Activated T-cell treated with anti-CD3 and anti-CD28 coated beads, Interleukin-2, amount 50 U/mL, for 72 hours (primary cell): ENCODE measurements at regions not wholly inside any gene's neighbourhood (a gene's known extent, or its start where the extent isn't known, plus 50 kb on each side); places are given as distances from the start of the nearest gene placed in this dataset.
"Not testable (repeated sequence)": the region's sequence is repeated elsewhere in the genome, so short reads cannot be mapped to it uniquely, and the experiment has no call there.

Experiments used
- ATAC-seq, 2 donors: fragments of 150-1000 bp; cut with Tn5 transposase; replicated peaks in 1 of 2; 2 replicates each; pipeline ENCODE4 v1.10.0; 2021; ENCODE audit warnings: moderate library complexity in 2 of 2, mild to moderate bottlenecking in 1 of 2
- DNase-seq, 2 donors: peaks; one replicate each; pipeline ENCODE4 v3.0.0; 2021 to 2022; ENCODE audit warnings: mixed read lengths in 1 of 2
- H3K27ac Mint-ChIP-seq: one replicate; pipeline ENCODE4 v1.8.0; 2022; ENCODE audit warnings: mild to moderate bottlenecking, moderate library complexity, mixed read lengths
- H3K27me3 Mint-ChIP-seq: one replicate; pipeline ENCODE4 v1.8.0; 2022; ENCODE audit warnings: low read depth, mixed read lengths
- H3K36me3 Mint-ChIP-seq, 2 donors: one replicate each; pipeline ENCODE4 v1.8.0; 2022; ENCODE audit warnings: mixed read lengths in 2 of 2, mild to moderate bottlenecking in 1 of 2; ENCODE audit not compliant: insufficient read depth in 2 of 2
- H3K4me1 Mint-ChIP-seq: one replicate; pipeline ENCODE4 v1.8.0; 2022; ENCODE audit warnings: low read depth, mixed read lengths
- H3K4me3 Mint-ChIP-seq, 2 donors: one replicate each; pipeline ENCODE4 v1.8.0; 2022; ENCODE audit warnings: mild to moderate bottlenecking in 2 of 2, mixed read lengths in 2 of 2, moderate library complexity in 2 of 2
- H3K9me3 Mint-ChIP-seq, 2 donors: one replicate each; pipeline ENCODE4 v1.8.0; 2022; ENCODE audit warnings: mixed read lengths in 2 of 2

DNA sequence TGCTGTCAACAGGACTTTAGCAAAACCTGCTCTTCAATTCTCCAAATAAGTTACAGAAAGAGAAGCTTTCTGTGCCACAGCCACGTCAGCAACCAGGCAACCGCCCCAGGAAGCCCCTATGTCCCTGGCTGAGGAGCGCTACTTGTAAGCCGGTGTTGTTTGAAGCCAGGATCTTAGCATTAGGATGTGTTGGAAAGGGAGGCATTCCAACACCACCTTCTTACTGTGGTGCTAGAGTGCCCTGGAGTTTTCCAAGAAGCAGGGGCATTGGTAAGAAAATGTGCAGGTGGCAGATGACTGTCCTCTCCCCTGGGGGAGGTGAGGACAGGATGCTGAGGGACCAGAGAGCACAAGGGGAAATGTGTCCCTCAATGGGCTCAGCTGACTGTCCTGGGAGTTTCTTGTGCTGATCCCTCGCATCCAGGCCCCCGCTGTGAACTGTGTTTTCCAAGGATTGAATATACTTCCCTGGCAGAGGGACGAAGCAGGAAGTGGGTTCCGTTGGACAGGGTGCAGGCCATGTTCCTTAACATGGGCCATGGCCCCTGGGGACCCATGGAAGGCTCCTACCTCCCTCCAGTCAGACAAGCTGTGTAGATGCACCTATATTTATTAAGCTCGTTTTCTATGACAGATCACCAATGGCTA is 139.6 kb upstream of the GDF10 start:
- ATAC-seq (no peak), DNase-seq (no peak)
- no peak overlapping the region for H3K27ac Mint-ChIP-seq
- H3K9me3 Mint-ChIP-seq: peaks cover 0 to 10% of the 10 kb centered on the region in 2 donors
- H3K4me3 Mint-ChIP-seq: no peak overlapping the region
- peaks cover 23% of the 10 kb centered on the region for H3K4me1 Mint-ChIP-seq
- H3K27me3 Mint-ChIP-seq: no peaks in the 10 kb centered on the region
- H3K36me3 Mint-ChIP-seq: peaks cover 6 to 9% of the 10 kb centered on the region in 2 donors

DNA sequence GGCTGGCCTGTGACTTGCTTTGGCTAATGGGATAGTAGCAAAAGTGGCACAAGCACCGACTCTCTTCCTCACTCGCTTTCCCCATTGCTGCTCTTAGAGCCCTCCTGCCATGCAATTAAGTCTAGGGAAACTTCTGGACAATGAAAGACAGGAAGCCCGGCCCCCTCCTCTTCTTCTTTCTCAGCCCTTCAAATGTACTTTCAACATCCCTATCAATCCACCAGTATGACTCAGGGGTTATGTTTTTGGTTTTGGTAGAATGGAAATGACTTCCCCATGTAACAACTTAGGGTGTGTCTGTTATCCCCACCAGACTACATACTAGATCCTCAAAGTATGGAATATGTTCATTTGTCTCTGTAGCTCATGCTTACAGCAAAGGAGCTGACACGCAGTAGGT is 139.0 kb upstream of the GDF10 start:
- DNase-seq: no peak
- peaks cover 0 to 7% of the 10 kb centered on the region in 2 donors for H3K9me3 Mint-ChIP-seq
- H3K36me3 Mint-ChIP-seq: peaks cover 3% of the 10 kb centered on the region in 2 donors
- H3K27ac Mint-ChIP-seq: no peak overlapping the region
- peak; percentile 42 to 65 for ATAC-seq
- no peak overlapping the region for H3K4me3 Mint-ChIP-seq
- H3K27me3 Mint-ChIP-seq: no peaks in the 10 kb centered on the region
- peaks cover 29% of the 10 kb centered on the region for H3K4me1 Mint-ChIP-seq

DNA sequence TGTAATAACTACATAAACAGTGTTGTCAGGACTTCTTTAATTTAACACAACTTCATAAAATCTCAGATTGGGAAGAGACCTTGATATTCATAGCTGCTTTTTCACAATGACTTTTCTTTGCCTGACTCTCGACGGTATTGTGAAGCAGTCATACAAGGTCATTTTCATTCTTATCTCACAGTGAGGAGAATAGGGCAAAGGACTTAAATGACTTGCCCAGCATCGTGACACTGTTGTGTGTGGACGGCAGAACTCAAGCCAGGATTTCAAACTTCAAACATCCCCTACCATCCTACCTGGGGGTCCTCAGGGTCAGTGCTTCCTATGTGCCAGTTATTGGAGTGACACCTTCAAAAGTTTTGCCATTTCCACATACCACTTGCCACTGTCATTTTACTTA is 138.5 kb upstream of the GDF10 start:
- Mint-ChIP-seq H3K9me3 (peaks cover 0 to 5% of the 10 kb centered on the region in 2 donors), H3K27ac (no peak overlapping the region), H3K27me3 (no peaks in the 10 kb centered on the region), H3K4me3 (no peak overlapping the region), H3K36me3 (peaks cover under 1 to 5% of the 10 kb centered on the region in 2 donors), H3K4me1 (peaks cover 33% of the 10 kb centered on the region)
- DNase-seq (no peak), ATAC-seq (peak; percentile 64 to 77)

DNA sequence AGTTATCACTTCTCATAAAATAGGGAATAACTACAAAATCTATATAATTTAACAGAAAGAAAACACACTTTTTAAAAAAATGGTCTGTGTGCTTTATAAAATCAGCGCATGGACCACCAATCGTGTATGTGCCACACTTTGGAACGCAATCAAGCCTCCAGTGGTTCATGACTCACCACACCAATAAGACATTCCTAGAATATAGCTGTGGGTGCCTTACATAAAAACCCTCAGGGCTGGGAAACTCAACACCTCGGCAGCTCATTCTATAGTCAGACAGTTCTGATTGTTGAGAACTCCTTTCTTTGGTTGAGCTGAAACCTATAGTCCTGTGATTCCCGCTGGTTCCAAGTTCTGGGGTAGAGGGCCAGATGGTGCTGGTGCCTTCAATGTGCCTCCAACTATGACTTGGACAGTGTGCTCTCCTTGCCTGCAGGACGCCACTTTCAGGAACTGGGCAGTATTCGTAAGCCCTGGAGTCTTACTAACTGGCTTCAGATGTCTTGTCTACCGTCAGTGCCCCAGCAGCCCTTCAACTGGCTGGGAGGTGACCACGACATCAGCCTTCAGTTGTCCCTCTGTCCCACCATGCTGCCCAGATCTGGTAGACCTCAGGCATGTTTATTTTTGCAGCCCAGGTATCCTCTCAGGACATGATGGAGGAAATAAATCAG is 135.7 kb upstream of the GDF10 start:
- Mint-ChIP-seq H3K9me3 (no peaks in the 10 kb centered on the region), H3K27me3 (no peaks in the 10 kb centered on the region), H3K4me3 (no peak overlapping the region), H3K4me1 (peaks cover 33% of the 10 kb centered on the region), H3K36me3 (peaks cover 2 to 6% of the 10 kb centered on the region in 2 donors), H3K27ac (no peak overlapping the region)
- no peak for DNase-seq
- ATAC-seq: no peak

DNA sequence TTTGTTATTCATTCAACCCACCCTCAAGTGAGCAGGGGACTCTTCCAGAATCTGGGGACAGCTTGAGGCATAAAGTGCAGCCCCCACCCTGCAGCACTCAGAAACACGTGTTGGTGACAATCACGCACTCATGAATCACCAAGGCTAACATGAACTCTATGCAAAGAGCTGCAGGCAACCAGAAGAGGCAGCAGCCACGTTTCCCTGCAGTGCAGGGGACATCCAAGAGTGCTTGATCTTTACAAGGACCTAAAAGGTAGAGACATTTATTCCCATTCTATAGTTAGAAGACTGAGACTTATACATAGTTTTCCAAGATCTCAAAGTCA is 135.2 kb upstream of the GDF10 start:
- Mint-ChIP-seq H3K36me3 (peaks cover 2 to 6% of the 10 kb centered on the region in 2 donors), H3K4me1 (peaks cover 33% of the 10 kb centered on the region), H3K4me3 (peak overlapping the region; percentile 82 to 86), H3K9me3 (no peaks in the 10 kb centered on the region), H3K27me3 (no peaks in the 10 kb centered on the region), H3K27ac (no peak overlapping the region)
- DNase-seq: no peak
- ATAC-seq: no peak

DNA sequence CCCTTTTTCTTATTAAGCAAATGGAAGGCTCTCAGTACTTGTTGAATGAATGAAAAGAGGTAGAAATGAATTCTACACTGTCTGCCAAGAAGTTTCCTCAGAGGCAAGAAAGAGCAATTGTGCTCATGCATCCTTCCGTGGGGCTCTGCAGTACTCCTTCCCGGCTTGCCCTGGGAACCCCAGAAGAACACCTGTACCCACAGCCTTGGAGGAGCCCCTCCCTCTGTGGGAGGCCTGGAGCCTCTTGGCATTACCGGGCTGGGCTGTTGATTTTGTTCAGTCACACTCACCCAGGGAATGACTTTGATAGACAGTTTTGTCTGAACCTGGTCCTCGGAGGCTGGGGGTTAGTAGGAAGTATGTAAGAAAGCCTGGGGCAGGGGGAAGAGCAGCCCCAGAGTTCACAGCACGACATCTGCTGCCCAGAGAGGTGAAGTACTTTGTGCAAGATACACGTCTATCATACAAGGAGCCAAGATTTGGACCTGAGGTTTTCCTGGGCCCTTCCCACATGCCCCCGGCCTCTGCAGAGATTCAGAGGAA is 134.8 kb upstream of the GDF10 start:
- Mint-ChIP-seq H3K9me3 (no peaks in the 10 kb centered on the region), H3K4me3 (peak overlapping the region; percentile 82 to 86), H3K27me3 (no peaks in the 10 kb centered on the region), H3K4me1 (peaks cover 33% of the 10 kb centered on the region), H3K36me3 (peaks cover 2 to 6% of the 10 kb centered on the region in 2 donors), H3K27ac (peak overlapping the region; percentile 75)
- ATAC-seq (peak; percentile 53 to 58), DNase-seq (peak in 1 of 2 donors; percentile 14)

DNA sequence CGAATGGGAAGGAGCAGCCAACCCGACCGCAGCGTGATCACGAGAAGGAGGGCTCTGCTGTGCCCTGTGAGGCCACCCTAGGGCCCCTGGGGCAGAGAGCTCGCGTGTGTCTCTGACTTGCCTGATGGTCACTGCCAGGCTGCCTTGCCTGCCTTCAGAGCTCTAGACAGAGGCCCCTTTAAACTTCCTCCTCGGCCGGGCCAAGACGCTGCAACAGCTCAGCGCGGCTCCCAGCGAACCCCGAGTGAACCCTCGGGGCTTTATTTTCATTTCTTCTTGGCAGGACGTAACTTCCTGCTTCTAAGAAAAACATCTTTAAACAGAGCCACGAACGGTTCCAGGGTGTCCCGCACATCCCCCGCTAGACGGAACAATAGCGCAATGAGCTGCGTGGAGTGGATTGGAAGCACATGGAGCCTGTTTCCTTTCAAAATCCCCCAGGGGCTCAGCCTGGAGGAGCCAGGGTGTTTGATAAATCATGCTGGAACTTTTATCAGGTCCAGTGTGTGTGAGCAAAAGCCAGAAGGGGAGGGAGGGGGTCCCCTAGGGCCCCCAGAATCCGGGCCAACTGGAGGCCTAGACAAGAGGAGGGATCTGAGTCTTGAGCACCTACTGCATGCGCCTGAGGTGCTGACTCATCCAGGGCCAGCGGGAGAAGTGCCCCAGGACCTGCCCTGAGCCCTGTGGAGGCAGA is 134.1 kb upstream of the GDF10 start:
- Mint-ChIP-seq H3K27ac (peak overlapping the region; percentile 88), H3K36me3 (peaks cover 2 to 6% of the 10 kb centered on the region in 2 donors), H3K4me1 (peaks cover 31% of the 10 kb centered on the region), H3K4me3 (peak overlapping the region; percentile 82 to 86), H3K27me3 (no peaks in the 10 kb centered on the region), H3K9me3 (no peaks in the 10 kb centered on the region)
- peak; percentile 35 to 42 for DNase-seq
- peak; percentile 64 to 70 for ATAC-seq

DNA sequence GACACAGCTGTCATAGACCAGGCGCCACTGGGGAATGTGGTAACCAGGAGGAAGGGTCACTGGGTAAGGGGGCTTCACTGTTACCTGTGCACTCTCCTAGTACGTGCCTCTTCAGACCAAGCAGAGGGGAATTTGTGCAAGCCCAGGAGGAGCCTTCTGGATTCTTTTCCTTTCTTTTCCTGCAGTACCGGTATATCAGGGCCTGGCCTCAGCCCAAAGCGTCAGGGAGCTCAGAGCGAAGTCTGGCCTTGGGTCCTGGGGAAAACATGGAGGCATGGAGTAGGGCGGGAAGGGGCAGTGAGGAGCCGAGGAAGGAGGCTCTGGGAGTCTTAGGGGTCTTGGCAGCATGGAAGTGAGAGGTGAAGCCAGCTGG is 133.6 kb upstream of the GDF10 start:
- Mint-ChIP-seq H3K4me3 (peak overlapping the region; percentile 32 to 82), H3K4me1 (peaks cover 26% of the 10 kb centered on the region), H3K27ac (no peak overlapping the region), H3K27me3 (no peaks in the 10 kb centered on the region), H3K36me3 (peaks cover 2 to 6% of the 10 kb centered on the region in 2 donors), H3K9me3 (no peaks in the 10 kb centered on the region)
- ATAC-seq (no peak), DNase-seq (no peak)

DNA sequence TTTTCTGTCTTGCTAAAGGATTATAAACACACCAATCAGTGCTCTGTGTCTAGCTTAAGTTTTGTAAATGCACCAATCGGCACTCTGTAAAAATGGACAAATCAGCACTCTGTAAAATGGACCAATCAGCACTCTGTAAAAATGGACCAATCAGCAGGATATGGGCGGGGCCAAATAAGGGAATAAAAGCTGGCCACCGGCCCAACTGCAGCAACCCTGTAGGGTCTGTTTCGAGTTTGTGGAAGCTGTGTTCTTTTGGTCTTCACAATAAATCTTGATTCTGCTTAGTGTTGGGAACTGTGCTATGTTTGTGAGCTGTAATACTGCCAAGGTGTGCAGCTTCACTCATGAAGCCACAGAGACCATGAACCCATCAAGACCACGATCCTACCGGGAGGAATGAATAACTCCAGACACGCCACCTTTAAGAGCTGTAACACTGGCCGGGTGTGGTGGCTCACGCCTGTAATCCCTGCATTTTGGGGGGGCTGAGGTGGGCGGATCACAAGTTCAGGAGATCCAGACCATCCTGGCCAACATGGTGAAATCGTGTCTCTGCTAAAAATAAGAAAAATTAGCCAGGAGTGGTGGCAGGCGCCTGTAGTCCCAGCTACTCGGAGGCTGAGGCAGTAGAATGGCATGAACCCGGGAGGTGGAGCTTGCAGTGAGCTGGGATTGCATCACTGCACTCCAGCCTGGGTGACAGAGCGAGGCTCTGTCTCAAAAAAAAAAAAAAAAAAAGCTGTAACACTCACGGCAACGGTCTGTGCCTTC is 133.0 kb upstream of the GDF10 start:
- not testable (repeated sequence) for H3K27ac Mint-ChIP-seq, DNase-seq, H3K9me3 Mint-ChIP-seq, H3K27me3 Mint-ChIP-seq, ATAC-seq, H3K36me3 Mint-ChIP-seq
- H3K4me3 Mint-ChIP-seq: peak overlapping the region; percentile 22 to 32
- H3K4me1 Mint-ChIP-seq: peaks cover 21% of the 10 kb centered on the region

DNA sequence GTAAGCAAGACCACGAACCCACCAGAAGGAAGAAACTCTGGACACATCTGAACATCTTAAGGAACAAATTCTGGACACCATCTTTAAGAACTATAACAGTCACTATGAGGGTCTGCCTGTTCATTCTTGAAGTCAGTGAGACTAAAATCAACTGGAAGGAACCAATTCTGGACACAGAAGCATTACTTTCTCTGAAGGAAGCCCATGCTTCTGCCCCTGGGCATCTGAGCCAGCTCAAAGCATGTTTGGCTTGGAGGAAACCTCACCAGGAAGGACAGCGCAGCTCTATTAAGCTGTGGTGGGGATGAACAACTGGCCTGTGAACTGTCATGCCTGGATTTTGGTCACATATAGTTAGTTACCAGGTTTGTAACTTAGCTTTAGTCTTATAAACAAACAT is 132.4 kb upstream of the GDF10 start:
- Mint-ChIP-seq H3K36me3 (peaks cover 2 to 6% of the 10 kb centered on the region in 2 donors), H3K27ac (no peak overlapping the region), H3K27me3 (no peaks in the 10 kb centered on the region), H3K4me3 (no peak overlapping the region), H3K9me3 (no peaks in the 10 kb centered on the region), H3K4me1 (peaks cover 21% of the 10 kb centered on the region)
- no peak for DNase-seq
- ATAC-seq: no peak

DNA sequence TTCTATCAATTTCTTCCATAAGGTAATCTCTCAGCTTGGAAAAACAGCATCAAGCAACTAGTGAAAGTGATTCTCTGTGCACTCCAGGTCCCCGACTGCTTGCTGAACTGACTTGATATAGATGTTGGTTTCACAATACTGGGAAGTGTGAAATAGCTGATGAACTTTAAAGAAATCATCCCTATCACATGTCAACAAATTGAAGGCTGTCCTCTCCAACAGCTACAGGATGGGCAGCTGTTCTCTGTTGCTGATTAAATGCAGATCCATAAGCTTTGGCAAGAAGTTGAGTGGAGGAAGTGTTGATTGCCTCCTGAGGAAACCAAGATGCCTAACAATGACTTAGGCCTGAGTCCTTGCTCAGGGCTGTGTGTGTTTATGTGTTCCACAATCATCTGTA is 130.4 kb upstream of the GDF10 start:
- Mint-ChIP-seq H3K9me3 (no peaks in the 10 kb centered on the region), H3K36me3 (peaks cover 2 to 6% of the 10 kb centered on the region in 2 donors), H3K27me3 (no peaks in the 10 kb centered on the region), H3K4me3 (no peak overlapping the region), H3K4me1 (peaks cover 19% of the 10 kb centered on the region), H3K27ac (no peak overlapping the region)
- DNase-seq (no peak), ATAC-seq (no peak)

DNA sequence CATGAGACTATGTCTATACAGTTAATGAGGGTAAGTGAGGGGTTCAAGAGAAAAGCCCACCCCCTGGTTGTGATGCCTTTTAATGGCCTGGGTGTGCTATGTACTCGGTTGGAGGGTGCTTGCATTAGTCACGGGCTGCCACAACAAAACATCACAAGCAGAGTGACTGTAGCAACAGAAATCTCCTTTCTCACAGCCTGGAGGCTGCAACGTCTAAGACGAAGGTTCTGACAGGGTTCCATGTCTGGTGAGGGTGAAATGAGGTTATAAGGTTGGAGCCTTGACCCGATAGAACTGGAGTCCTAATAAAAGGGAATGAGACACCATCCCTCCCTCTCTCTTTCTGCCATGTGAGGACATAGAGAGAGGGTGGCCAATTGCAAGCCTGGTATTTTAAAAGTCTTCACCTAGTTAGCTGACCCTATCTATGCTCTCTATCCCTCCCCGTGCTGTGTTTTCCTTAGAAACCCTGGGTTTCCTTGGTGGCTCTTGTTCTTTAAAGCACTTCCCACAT is 126.0 kb upstream of the GDF10 start:
- Mint-ChIP-seq H3K36me3 (no peaks in the 10 kb centered on the region), H3K27me3 (no peaks in the 10 kb centered on the region), H3K4me3 (no peak overlapping the region), H3K4me1 (no peaks in the 10 kb centered on the region), H3K9me3 (no peaks in the 10 kb centered on the region), H3K27ac (no peak overlapping the region)
- ATAC-seq (no peak), DNase-seq (no peak)
